Transverse colon (tissue), 4 donors: ENCODE measurements at regions not wholly inside any gene's neighbourhood (a gene's known extent, or its start where the extent isn't known, plus 50 kb on each side); places are given as distances from the start of the nearest gene placed in this dataset.

Source experiments
- DNase-seq: peaks from one replicate; pipeline ENCODE4 v3.0.0-alpha.2; 2019
- H3K27ac ChIP-seq, 4 donors: fragments of 200-600 bp; sonication (generic); 2 replicates each; pipeline ENCODE4 v1.5.1; 2016 to 2018; ENCODE audit warnings: inconsistent platforms in 4 of 4
- H3K27me3 ChIP-seq: fragments of 200-600 bp; sonication (generic); 2 replicates; pipeline ENCODE4 v1.5.1; 2017; ENCODE audit warnings: inconsistent platforms
- H3K36me3 ChIP-seq, 4 donors: fragments of 200-600 bp; sonication (generic); 2 replicates each; pipeline ENCODE4 v1.5.1; 2017 to 2019; ENCODE audit warnings: inconsistent platforms in 4 of 4
- H3K4me1 ChIP-seq, 4 donors: fragments of 200-600 bp; sonication (generic); 2 replicates each; pipeline ENCODE4 v1.5.1; 2017 to 2020; ENCODE audit warnings: inconsistent platforms in 4 of 4
- H3K4me3 ChIP-seq, 4 donors: fragments of 200-600 bp; sonication (generic); 1 replicate in 1 of 4; 2 replicates in 3 of 4; pipeline versions ENCODE4 v1.5.1 to v1.6.1; 2017 to 2019; ENCODE audit warnings: inconsistent platforms in 4 of 4
- H3K9me3 ChIP-seq, 2 donors: fragments of 200-600 bp; sonication (generic); 2 replicates each; pipeline ENCODE4 v1.5.1; 2017 to 2019; ENCODE audit warnings: inconsistent platforms in 2 of 2
- EP300 ChIP-seq: sonication (generic); formaldehyde crosslinking; IDR thresholded peaks from one replicate; pipeline ENCODE4 v1.6.1; 2017; ENCODE audit warnings: antibody characterized with exemption, low read depth
- POLR2A ChIP-seq: fragments of 450-650 bp; IDR thresholded peaks from one replicate; pipeline ENCODE4 v1.6.1; 2016; ENCODE audit warnings: antibody characterized with exemption, mild to moderate bottlenecking, moderate library complexity
- POLR2AphosphoS5 ChIP-seq, 3 donors: sonication (generic); formaldehyde crosslinking; IDR thresholded peaks; one replicate each; pipeline ENCODE4 v1.6.1; 2016; ENCODE audit warnings: antibody characterized with exemption in 3 of 3
- WGBS, 2 donors: methylation state at CpG; one replicate each; pipeline ENCODE4 v1.1.5; 2018; ENCODE audit warnings: low coverage in 1 of 2; 5-methylcytosine and 5-hydroxymethylcytosine counted together
- in situ Hi-C, 4 donors: fragments of 200-750 bp; cut with MboI; loops; one replicate each; pipeline versions ENCODE4 v1.15.0 to v1.15.1; 2017; ENCODE audit warnings: low sequenced_read_pairs in 3 of 4, low pct_ligation_motif_present in 1 of 4, low pct_unique_long_range_greater_than_20kb in 1 of 4
- intact Hi-C: fragments of 100-400 bp; cut with DNase I; formaldehyde crosslinking; loops from one replicate; pipeline ENCODE4 v1.15.1; 2023; ENCODE audit warnings: low total_unique reads
- TF ChIP-seq, protein P1 (sequence below), 5 experiments: fragments of 200-600 bp in 3 of 5; fragments of 450-650 bp in 2 of 5; sonication (generic) in 3 of 5; IDR thresholded peaks; 1 replicate in 2 of 5; 2 replicates in 3 of 5; pipeline ENCODE4 v1.5.1; 2016 to 2017; ENCODE audit warnings: antibody characterized with exemption in 5 of 5, inconsistent platforms in 3 of 5, mild to moderate bottlenecking in 2 of 5, moderate library complexity in 1 of 5

GRCh38 chr4:176545872-176546271, 226.1 kb downstream of the SPCS3 start:
- H3K9me3 ChIP-seq, result no peaks in the 10 kb centered on the region
- no peak overlapping the region for H3K4me3 ChIP-seq
- DNase-seq, result no peak
- no peaks in the 10 kb centered on the region for H3K36me3 ChIP-seq
- in situ Hi-C loops (no loop called here), intact Hi-C loops (no loop called here)
- H3K4me1 ChIP-seq, result no peaks in the 10 kb centered on the region
- 81 to 88% methylated on average over 2 to 4 of the region's 4 CpGs for WGBS, 2 donors
- H3K27ac ChIP-seq, result no peak overlapping the region
- TF ChIP-seq, protein P1, sequence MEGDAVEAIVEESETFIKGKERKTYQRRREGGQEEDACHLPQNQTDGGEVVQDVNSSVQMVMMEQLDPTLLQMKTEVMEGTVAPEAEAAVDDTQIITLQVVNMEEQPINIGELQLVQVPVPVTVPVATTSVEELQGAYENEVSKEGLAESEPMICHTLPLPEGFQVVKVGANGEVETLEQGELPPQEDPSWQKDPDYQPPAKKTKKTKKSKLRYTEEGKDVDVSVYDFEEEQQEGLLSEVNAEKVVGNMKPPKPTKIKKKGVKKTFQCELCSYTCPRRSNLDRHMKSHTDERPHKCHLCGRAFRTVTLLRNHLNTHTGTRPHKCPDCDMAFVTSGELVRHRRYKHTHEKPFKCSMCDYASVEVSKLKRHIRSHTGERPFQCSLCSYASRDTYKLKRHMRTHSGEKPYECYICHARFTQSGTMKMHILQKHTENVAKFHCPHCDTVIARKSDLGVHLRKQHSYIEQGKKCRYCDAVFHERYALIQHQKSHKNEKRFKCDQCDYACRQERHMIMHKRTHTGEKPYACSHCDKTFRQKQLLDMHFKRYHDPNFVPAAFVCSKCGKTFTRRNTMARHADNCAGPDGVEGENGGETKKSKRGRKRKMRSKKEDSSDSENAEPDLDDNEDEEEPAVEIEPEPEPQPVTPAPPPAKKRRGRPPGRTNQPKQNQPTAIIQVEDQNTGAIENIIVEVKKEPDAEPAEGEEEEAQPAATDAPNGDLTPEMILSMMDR (IDR thresholded peaks at IDR 0.05), result no peak
- TF ChIP-seq EP300, result no peak
- TF ChIP-seq POLR2AphosphoS5 (IDR thresholded peaks at IDR 0.05), result no peak
- no peak for TF ChIP-seq POLR2A
- H3K27me3 ChIP-seq, result no peaks in the 10 kb centered on the region

GRCh38 chr4:176546975-176547374, 227.2 kb downstream of the SPCS3 start:
- in situ Hi-C loops (no loop called here), intact Hi-C loops (no loop called here)
- WGBS, 2 donors, result 49 to 72% methylated on average over 3 of the region's 3 CpGs
- Histone ChIP-seq H3K36me3 (no peaks in the 10 kb centered on the region), H3K27ac (no peak overlapping the region), H3K4me3 (no peak overlapping the region), H3K9me3 (peaks cover 3 to 5% of the 10 kb centered on the region in 2 donors), H3K4me1 (no peaks in the 10 kb centered on the region), H3K27me3 (no peaks in the 10 kb centered on the region)
- DNase-seq, result no peak
- no peak for TF ChIP-seq EP300
- TF ChIP-seq, protein P1 (IDR thresholded peaks at IDR 0.05), result no peak
- TF ChIP-seq POLR2AphosphoS5 (IDR thresholded peaks at IDR 0.05), result no peak
- TF ChIP-seq POLR2A, result no peak

- Histone ChIP-seq H3K4me1 (no peaks in the 10 kb centered on the region), H3K27ac (no peak overlapping the region), H3K27me3 (no peaks in the 10 kb centered on the region), H3K4me3 (no peak overlapping the region), H3K9me3 (peaks cover 11% of the 10 kb centered on the region in 2 donors), H3K36me3 (no peaks in the 10 kb centered on the region)
- intact Hi-C loops, result no loop called here
- in situ Hi-C loops, result no loop called here
- DNase-seq, result no peak
- TF ChIP-seq POLR2A, result no peak
- TF ChIP-seq, protein P1 (IDR thresholded peaks at IDR 0.05), result no peak
- TF ChIP-seq EP300, result no peak
- no peak for TF ChIP-seq POLR2AphosphoS5 (IDR thresholded peaks at IDR 0.05)
- 73 to 78% methylated on average over 4 of the region's 4 CpGs for WGBS, 2 donors
These were observed 228.8 kb downstream of the SPCS3 start for GRCh38 chr4:176548571-176548970.

- Histone ChIP-seq H3K27ac (no peak overlapping the region), H3K36me3 (no peaks in the 10 kb centered on the region), H3K9me3 (peaks cover 11% of the 10 kb centered on the region in 2 donors), H3K4me1 (no peaks in the 10 kb centered on the region), H3K27me3 (no peaks in the 10 kb centered on the region), H3K4me3 (no peak overlapping the region)
- in situ Hi-C loops, result no loop called here
- intact Hi-C loops, result no loop called here
- DNase-seq, result no peak
- TF ChIP-seq, protein P1 (IDR thresholded peaks at IDR 0.05), result no peak
- TF ChIP-seq POLR2AphosphoS5 (IDR thresholded peaks at IDR 0.05), result no peak
- no peak for TF ChIP-seq POLR2A
- no peak for TF ChIP-seq EP300
- WGBS, 2 donors, result 44 to 51% methylated on average over 4 of the region's 4 CpGs
These were observed 229.5 kb downstream of the SPCS3 start for GRCh38 chr4:176549161-176549865.
